Fibroblast of pulmonary artery (primary cell): ENCODE measurements at regions not wholly inside any gene's neighbourhood (a gene's known extent, or its start where the extent isn't known, plus 50 kb on each side); places are given as distances from the start of the nearest gene placed in this dataset.
A peak's percentile ranks its signal among the peaks of the same experiment; 100 is the strongest.
"Not testable (repeated sequence)": the region's sequence is repeated elsewhere in the genome, so short reads cannot be mapped to it uniquely, and the experiment has no call there.

Experiments used
- DNase-seq: peaks from one replicate; pipeline ENCODE4 v3.0.0-alpha.2; 2010; ENCODE audit warnings: low read depth
- H3K4me3 ChIP-seq: replicated peaks from 2 replicates; pipeline ENCODE4 v1.5.1; 2011; ENCODE audit warnings: low read depth, mild to moderate bottlenecking, control low read depth, low read length, moderate library complexity
- TF ChIP-seq, protein P1 (sequence below): IDR thresholded peaks from 2 replicates; pipeline ENCODE4 v1.5.1; 2011; ENCODE audit warnings: mild to moderate bottlenecking, control low read depth, low read length, inconsistent platforms; ENCODE audit errors: missing control alignments

DNA sequence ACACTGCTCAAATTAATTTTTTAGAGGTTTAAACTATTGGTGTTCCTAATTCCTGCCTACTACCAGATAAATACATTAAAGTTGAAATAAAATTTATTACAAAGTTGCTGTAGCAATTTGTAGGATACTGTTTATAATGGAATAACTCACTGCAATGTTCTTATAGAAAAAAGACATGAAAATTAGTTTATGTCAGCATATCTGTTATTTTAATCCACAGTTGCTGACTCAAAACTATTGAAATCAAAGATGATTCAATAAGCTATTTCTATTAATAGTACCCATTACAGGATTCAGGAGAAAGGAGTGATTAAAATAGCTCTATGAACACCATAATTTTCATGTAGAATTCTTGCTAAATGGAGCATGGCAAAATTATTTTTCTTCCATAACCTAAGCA is 764.4 kb upstream of the NUDT12 start:
- H3K4me3 ChIP-seq: no peak overlapping the region
- TF ChIP-seq, protein P1, sequence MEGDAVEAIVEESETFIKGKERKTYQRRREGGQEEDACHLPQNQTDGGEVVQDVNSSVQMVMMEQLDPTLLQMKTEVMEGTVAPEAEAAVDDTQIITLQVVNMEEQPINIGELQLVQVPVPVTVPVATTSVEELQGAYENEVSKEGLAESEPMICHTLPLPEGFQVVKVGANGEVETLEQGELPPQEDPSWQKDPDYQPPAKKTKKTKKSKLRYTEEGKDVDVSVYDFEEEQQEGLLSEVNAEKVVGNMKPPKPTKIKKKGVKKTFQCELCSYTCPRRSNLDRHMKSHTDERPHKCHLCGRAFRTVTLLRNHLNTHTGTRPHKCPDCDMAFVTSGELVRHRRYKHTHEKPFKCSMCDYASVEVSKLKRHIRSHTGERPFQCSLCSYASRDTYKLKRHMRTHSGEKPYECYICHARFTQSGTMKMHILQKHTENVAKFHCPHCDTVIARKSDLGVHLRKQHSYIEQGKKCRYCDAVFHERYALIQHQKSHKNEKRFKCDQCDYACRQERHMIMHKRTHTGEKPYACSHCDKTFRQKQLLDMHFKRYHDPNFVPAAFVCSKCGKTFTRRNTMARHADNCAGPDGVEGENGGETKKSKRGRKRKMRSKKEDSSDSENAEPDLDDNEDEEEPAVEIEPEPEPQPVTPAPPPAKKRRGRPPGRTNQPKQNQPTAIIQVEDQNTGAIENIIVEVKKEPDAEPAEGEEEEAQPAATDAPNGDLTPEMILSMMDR: no peak
- DNase-seq: no peak

- no peak for DNase-seq
- TF ChIP-seq, protein P1: no peak
- no peak overlapping the region for H3K4me3 ChIP-seq
Observed at GRCh38 chr5:104325356-104325755, 762.8 kb upstream of the NUDT12 start.

- H3K4me3 ChIP-seq: not testable (repeated sequence)
- peak; percentile 9 for DNase-seq
Observed at GRCh38 chr5:104316676-104317075, 754.1 kb upstream of the NUDT12 start.

DNA sequence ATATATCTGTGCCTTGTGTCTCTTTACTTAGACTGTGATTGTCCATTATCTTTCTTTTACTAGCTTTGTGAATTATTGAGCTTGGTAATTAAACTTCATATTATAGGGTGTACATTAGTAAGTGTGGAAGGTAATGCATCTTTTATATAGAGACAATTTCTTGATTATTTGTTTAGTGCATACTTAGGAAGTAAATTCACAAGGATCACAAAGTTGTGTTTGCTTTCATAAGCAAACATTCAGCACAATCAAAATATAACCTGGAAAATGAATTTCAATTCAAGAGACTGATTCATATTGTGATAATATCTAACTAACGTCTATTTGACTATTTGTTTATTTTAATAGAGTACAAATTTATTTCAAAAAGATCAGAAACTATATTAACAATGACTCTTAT is 749.9 kb upstream of the NUDT12 start:
- no peak for DNase-seq
- TF ChIP-seq, protein P1: no peak
- H3K4me3 ChIP-seq: no peak overlapping the region

GRCh38 chr5:104305602-104306001 is 743.0 kb upstream of the NUDT12 start:
- no peak for DNase-seq
- H3K4me3 ChIP-seq: no peak overlapping the region
- TF ChIP-seq, protein P1: no peak

GRCh38 chr5:104299998-104300706 is 737.6 kb upstream of the NUDT12 start:
- DNase-seq: no peak
- H3K4me3 ChIP-seq: no peak overlapping the region
- TF ChIP-seq, protein P1: no peak

GRCh38 chr5:104298518-104298917 is 735.9 kb upstream of the NUDT12 start:
- no peak overlapping the region for H3K4me3 ChIP-seq
- TF ChIP-seq, protein P1: no peak
- DNase-seq: no peak
